ENCODE measurements at regions not wholly inside any gene's neighbourhood (a gene's known extent, or its start where the extent isn't known, plus 50 kb on each side); places are given as distances from the start of the nearest gene placed in this dataset.

DNA sequence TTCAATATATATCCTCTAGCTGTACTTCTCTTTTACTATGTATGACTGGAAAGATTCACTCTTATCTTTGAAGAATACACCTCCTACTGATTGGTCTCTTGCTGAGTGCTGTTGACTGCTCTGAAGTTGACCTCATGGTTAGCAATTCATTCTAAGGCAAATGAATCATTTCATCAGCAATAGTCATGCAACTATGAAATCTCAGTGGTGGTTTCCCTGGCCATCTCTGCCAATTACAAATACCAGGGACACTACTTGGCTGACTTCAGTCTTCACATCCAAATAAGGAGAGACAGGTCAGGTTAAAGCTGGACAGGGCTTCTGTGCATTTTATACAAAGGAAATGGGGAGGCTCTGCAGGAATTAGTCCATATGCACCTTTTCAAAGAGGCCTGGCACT lies 333.5 kb upstream of the ACTBL2 start:
- Mint-ChIP-seq H3K4me3 (no peak overlapping the region), H3K27ac (no peak overlapping the region), H3K4me1 (no peaks in the 10 kb centered on the region), H3K9me3 (ENCODE audit: insufficient read depth) (no peaks in the 10 kb centered on the region), H3K27me3 (no peaks in the 10 kb centered on the region)
- ChIA-PET CTCF (no interaction called here), POLR2A (no interaction called here)
- H3K4me3 ChIP-seq (ENCODE audit: control extremely low read depth in 1 of 5, extremely low read depth in 1 of 5, insufficient read depth in 1 of 5, low read depth in 2 of 5, low read length in 4 of 5): no peak overlapping the region
- no peak overlapping the region for H2AFZ ChIP-seq (ENCODE audit: insufficient read depth, low read depth, low read length, poor library complexity, severe bottlenecking)
- DNase-seq (no peak), ATAC-seq (ENCODE audit: low read depth) (no peak)
- H3K27ac ChIP-seq (ENCODE audit: low read length in 2 of 2): no peak overlapping the region
- TF ChIP-seq, protein P1, sequence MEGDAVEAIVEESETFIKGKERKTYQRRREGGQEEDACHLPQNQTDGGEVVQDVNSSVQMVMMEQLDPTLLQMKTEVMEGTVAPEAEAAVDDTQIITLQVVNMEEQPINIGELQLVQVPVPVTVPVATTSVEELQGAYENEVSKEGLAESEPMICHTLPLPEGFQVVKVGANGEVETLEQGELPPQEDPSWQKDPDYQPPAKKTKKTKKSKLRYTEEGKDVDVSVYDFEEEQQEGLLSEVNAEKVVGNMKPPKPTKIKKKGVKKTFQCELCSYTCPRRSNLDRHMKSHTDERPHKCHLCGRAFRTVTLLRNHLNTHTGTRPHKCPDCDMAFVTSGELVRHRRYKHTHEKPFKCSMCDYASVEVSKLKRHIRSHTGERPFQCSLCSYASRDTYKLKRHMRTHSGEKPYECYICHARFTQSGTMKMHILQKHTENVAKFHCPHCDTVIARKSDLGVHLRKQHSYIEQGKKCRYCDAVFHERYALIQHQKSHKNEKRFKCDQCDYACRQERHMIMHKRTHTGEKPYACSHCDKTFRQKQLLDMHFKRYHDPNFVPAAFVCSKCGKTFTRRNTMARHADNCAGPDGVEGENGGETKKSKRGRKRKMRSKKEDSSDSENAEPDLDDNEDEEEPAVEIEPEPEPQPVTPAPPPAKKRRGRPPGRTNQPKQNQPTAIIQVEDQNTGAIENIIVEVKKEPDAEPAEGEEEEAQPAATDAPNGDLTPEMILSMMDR (IDR thresholded peaks at IDR 0.05): no peak
- TF ChIP-seq EZH2 (IDR thresholded peaks at IDR 0.05; ENCODE audit: borderline replicate concordance, insufficient read depth, low read depth, low read length, poor library complexity, severe bottlenecking): no peak
- H3K79me2 ChIP-seq (ENCODE audit: control insufficient read depth, insufficient read depth, low read length): no peaks in the 10 kb centered on the region
- no peaks in the 10 kb centered on the region for H3K4me1 ChIP-seq (ENCODE audit: control insufficient read depth in 2 of 2, insufficient read depth in 2 of 2, low read length in 2 of 2)
- intact Hi-C loops (cut with micrococcal nuclease): no loop called here
- no peaks in the 10 kb centered on the region for H4K20me1 ChIP-seq (ENCODE audit: control insufficient read depth, insufficient read depth, low read length, poor library complexity, severe bottlenecking)
- no peak overlapping the region for H3K9ac ChIP-seq (ENCODE audit: low read length)
- no peaks in the 10 kb centered on the region for H3K27me3 ChIP-seq (replicated peaks in 1 of 4; ENCODE audit: control extremely low read depth in 1 of 4, control insufficient read depth in 3 of 4, insufficient read depth in 4 of 4, low read length in 3 of 4)
- no peaks in the 10 kb centered on the region for H3K9me3 ChIP-seq (ENCODE audit: control extremely low read depth in 1 of 3, control insufficient read depth in 2 of 3, insufficient read depth in 1 of 3, low read length in 2 of 3)
- no peak overlapping the region for H3K4me2 ChIP-seq (replicated peaks; ENCODE audit: low read depth, low read length, poor library complexity, severe bottlenecking)
- H3K36me3 ChIP-seq (replicated peaks in 1 of 2; ENCODE audit: control extremely low read depth in 1 of 2, control insufficient read depth in 1 of 2, extremely low read depth in 1 of 2, insufficient read depth in 2 of 2, low read length in 1 of 2): no peaks in the 10 kb centered on the region

DNA sequence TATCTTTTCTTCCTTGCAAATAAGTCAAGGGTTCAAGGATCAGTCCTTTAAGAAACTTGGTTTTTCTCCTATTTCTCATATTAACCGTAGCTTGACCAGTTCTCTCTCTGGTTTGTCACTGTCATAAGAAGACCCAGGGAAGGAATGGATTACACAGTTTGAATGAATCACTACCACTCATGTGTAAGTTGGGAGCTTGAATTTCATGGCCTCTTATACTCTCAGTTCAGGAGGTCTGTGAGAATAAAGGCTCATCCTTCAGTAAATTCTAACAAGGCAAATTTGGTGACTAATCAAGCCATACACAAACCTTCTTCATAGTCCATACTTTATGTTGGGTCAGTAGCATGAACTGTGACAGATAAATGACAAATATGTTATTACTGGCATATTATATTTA lies 323.1 kb upstream of the ACTBL2 start:
- intact Hi-C loops (cut with micrococcal nuclease): no loop called here
- H3K27me3 Mint-ChIP-seq: no peaks in the 10 kb centered on the region

More for the DNA sequence above, 323.1 kb upstream of the ACTBL2 start:
- no peaks in the 10 kb centered on the region for H3K4me1 Mint-ChIP-seq
- H4K20me1 ChIP-seq (ENCODE audit: control insufficient read depth, insufficient read depth, low read length, poor library complexity, severe bottlenecking): no peaks in the 10 kb centered on the region
- H3K27me3 ChIP-seq (replicated peaks in 1 of 4; ENCODE audit: control extremely low read depth in 1 of 4, control insufficient read depth in 3 of 4, insufficient read depth in 4 of 4, low read length in 3 of 4): no peaks in the 10 kb centered on the region
- H3K27ac ChIP-seq (ENCODE audit: low read length in 2 of 2): no peak overlapping the region
- ChIA-PET POLR2A (no interaction called here), CTCF (no interaction called here)
- TF ChIP-seq, protein P1 (IDR thresholded peaks at IDR 0.05): no peak
- TF ChIP-seq EZH2 (IDR thresholded peaks at IDR 0.05; ENCODE audit: borderline replicate concordance, insufficient read depth, low read depth, low read length, poor library complexity, severe bottlenecking): no peak
- DNase-seq (no peak), ATAC-seq (ENCODE audit: low read depth) (no peak)
- H3K36me3 ChIP-seq (replicated peaks in 1 of 2; ENCODE audit: control extremely low read depth in 1 of 2, control insufficient read depth in 1 of 2, extremely low read depth in 1 of 2, insufficient read depth in 2 of 2, low read length in 1 of 2): no peaks in the 10 kb centered on the region
- H2AFZ ChIP-seq (ENCODE audit: insufficient read depth, low read depth, low read length, poor library complexity, severe bottlenecking): no peak overlapping the region
- H3K9me3 Mint-ChIP-seq (ENCODE audit: insufficient read depth): no peaks in the 10 kb centered on the region
- no peak overlapping the region for H3K9ac ChIP-seq (ENCODE audit: low read length)
- no peak overlapping the region for H3K4me3 Mint-ChIP-seq
- H3K27ac Mint-ChIP-seq: no peak overlapping the region
- no peaks in the 10 kb centered on the region for H3K9me3 ChIP-seq (ENCODE audit: control extremely low read depth in 1 of 3, control insufficient read depth in 2 of 3, insufficient read depth in 1 of 3, low read length in 2 of 3)
- no peak overlapping the region for H3K4me2 ChIP-seq (replicated peaks; ENCODE audit: low read depth, low read length, poor library complexity, severe bottlenecking)
- no peak overlapping the region for H3K4me3 ChIP-seq (ENCODE audit: control extremely low read depth in 1 of 5, extremely low read depth in 1 of 5, insufficient read depth in 1 of 5, low read depth in 2 of 5, low read length in 4 of 5)
- H3K79me2 ChIP-seq (ENCODE audit: control insufficient read depth, insufficient read depth, low read length): no peaks in the 10 kb centered on the region
- no peaks in the 10 kb centered on the region for H3K4me1 ChIP-seq (ENCODE audit: control insufficient read depth in 2 of 2, insufficient read depth in 2 of 2, low read length in 2 of 2)
- WGBS (ENCODE audit: insufficient coverage): no CpG with 5 or more reads among the region's 1 CpG
